ENCODE measurements at regions not wholly inside any gene's neighbourhood (a gene's known extent, or its start where the extent isn't known, plus 50 kb on each side); places are given as distances from the start of the nearest gene placed in this dataset.

DNA sequence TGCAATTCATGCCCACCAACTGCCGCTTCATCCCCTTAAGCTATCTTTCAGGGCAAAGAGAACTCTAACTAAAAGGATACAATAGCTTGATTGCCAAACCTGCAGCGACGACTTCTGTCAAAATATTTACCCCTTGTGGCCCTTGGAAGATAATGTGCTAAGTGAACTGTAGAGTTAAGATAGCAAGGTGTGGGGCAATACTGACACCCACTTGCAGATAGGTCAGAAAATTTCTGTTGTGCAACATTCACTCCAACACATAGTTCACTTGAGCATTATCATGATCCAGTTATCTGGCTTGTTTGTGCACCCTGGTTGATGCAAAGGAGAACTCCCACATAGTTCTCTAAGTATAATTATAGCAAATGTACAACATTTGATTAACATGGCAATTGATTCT lies 55.6 kb downstream of the RHOXF2B start:
- H3K27me3 Mint-ChIP-seq = peaks cover 20% of the 10 kb centered on the region
- H3K36me3 Mint-ChIP-seq = no peaks in the 10 kb centered on the region
- H3K4me3 Mint-ChIP-seq = no peak overlapping the region
- H3K27ac Mint-ChIP-seq = no peak overlapping the region
- H3K4me1 Mint-ChIP-seq = no peaks in the 10 kb centered on the region
- no peak for DNase-seq
- H3K9me3 Mint-ChIP-seq = no peaks in the 10 kb centered on the region

DNA sequence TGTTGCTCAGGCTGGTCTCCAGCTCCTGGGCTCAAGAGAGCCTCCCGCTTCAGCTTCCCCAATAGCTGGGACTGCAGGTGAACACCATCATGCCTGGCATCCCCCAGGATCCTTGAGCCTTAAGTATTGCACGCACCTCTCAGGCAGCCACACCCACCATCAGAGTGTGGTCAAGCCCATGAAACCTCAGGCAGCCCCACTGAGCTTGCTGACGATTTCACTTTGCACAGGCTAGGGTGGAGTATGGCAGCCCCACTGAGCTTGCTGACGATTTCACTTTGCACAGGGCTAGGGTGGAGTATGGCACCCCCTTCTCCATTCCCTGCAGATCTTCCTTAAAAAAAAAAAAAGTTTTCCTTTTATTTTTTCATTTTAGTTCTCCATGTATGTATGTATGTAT lies 57.2 kb downstream of the RHOXF2B start:
- Mint-ChIP-seq H3K27ac (no peak overlapping the region), H3K4me1 (peaks cover 7% of the 10 kb centered on the region), H3K4me3 (no peak overlapping the region), H3K27me3 (peaks cover 36% of the 10 kb centered on the region), H3K36me3 (no peaks in the 10 kb centered on the region), H3K9me3 (no peaks in the 10 kb centered on the region)
- no peak for DNase-seq

- Mint-ChIP-seq H3K27me3 (peaks cover 59% of the 10 kb centered on the region), H3K36me3 (no peaks in the 10 kb centered on the region), H3K4me1 (peaks cover 10% of the 10 kb centered on the region), H3K9me3 (no peaks in the 10 kb centered on the region), H3K4me3 (peak overlapping the region; percentile 74), H3K27ac (no peak overlapping the region)
- DNase-seq = no peak
Measured at GRCh38 chrX:120016068-120016441, 61.4 kb downstream of the RHOXF2B start.

- Mint-ChIP-seq H3K36me3 (no peaks in the 10 kb centered on the region), H3K27me3 (peaks cover 62% of the 10 kb centered on the region), H3K9me3 (no peaks in the 10 kb centered on the region), H3K27ac (peak overlapping the region; percentile 45), H3K4me3 (peak overlapping the region; percentile 74), H3K4me1 (peaks cover 10% of the 10 kb centered on the region)
- DNase-seq = no peak
Measured at GRCh38 chrX:120015145-120016067, 62.1 kb downstream of the RHOXF2B start.

- H3K27ac Mint-ChIP-seq = peak overlapping the region; percentile 45
- DNase-seq = no peak
- H3K36me3 Mint-ChIP-seq = no peaks in the 10 kb centered on the region
- H3K9me3 Mint-ChIP-seq = no peaks in the 10 kb centered on the region
- H3K27me3 Mint-ChIP-seq = peaks cover 55% of the 10 kb centered on the region
- H3K4me3 Mint-ChIP-seq = peak overlapping the region; percentile 74
- peaks cover 10% of the 10 kb centered on the region for H3K4me1 Mint-ChIP-seq
Measured at GRCh38 chrX:120014354-120015130, 62.9 kb downstream of the RHOXF2B start.

DNA sequence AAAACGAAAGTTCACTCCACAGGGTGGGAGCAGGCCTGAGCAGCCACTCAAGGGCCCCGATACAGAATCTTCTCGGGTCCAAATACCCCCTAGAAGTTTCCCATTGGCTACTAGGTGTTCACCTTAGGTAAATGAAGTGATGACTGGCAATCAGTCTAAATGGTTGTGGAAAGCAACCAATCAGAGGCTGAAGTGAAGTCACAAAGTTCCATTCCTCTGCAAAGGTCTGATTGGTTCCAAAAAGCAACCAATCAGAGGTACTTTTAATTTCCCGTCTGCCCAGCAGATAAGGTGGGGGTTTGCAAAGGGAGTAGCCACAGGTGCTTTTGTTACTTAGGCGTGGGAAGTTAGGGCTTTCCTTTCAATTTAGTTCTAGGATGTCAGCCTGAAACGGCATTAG lies 58.2 kb upstream of the NKAP start:
- DNase-seq = no peak
- Mint-ChIP-seq H3K27ac (no peak overlapping the region), H3K9me3 (no peaks in the 10 kb centered on the region), H3K36me3 (no peaks in the 10 kb centered on the region), H3K27me3 (peaks cover 59% of the 10 kb centered on the region), H3K4me3 (no peak overlapping the region), H3K4me1 (peaks cover 11% of the 10 kb centered on the region)

- H3K27ac Mint-ChIP-seq = no peak overlapping the region
- DNase-seq = no peak
- H3K9me3 Mint-ChIP-seq = no peaks in the 10 kb centered on the region
- peaks cover 11% of the 10 kb centered on the region for H3K4me1 Mint-ChIP-seq
- peaks cover 66% of the 10 kb centered on the region for H3K27me3 Mint-ChIP-seq
- H3K4me3 Mint-ChIP-seq = peak overlapping the region; percentile 5
- no peaks in the 10 kb centered on the region for H3K36me3 Mint-ChIP-seq
Measured at GRCh38 chrX:120000490-120001246, 57.1 kb upstream of the NKAP start.

DNA sequence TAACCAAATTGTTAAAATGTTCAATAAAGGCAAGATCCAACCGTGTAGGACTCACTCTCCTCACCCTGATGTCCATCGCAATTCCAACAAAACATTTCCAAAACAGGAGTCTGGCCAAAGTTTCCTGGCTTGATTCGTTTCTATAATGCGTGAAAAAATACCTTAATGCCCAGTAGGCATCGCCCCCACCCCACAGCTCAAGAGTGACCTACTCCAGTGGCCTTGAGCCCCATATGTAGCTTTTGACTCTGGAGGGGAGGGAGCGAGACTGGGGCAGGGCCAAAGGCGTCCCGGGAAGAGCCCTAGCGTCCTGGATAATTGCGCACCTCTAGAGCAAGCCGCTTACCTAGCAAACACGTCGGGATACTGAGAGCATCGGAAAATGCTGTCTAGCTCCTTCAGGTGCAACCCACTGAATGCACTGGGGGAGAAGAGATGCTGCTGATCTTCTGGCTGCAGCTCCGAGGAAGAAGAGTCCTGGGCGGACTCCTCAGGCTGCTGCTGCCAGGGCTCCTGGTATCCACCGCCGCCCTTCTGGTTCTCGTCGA lies 55.6 kb upstream of the NKAP start:
- no peak overlapping the region for H3K4me3 Mint-ChIP-seq
- H3K36me3 Mint-ChIP-seq = no peaks in the 10 kb centered on the region
- H3K9me3 Mint-ChIP-seq = no peaks in the 10 kb centered on the region
- no peak for DNase-seq
- H3K4me1 Mint-ChIP-seq = peaks cover 11% of the 10 kb centered on the region
- H3K27me3 Mint-ChIP-seq = peaks cover 81% of the 10 kb centered on the region
- H3K27ac Mint-ChIP-seq = no peak overlapping the region

GRCh38 chrX:119997570-119997969 lies 54.0 kb upstream of the NKAP start:
- H3K27ac Mint-ChIP-seq = no peak overlapping the region
- no peak for DNase-seq
- no peaks in the 10 kb centered on the region for H3K9me3 Mint-ChIP-seq
- H3K36me3 Mint-ChIP-seq = no peaks in the 10 kb centered on the region
- no peak overlapping the region for H3K4me3 Mint-ChIP-seq
- H3K4me1 Mint-ChIP-seq = peaks cover 11% of the 10 kb centered on the region
- peaks cover 94% of the 10 kb centered on the region for H3K27me3 Mint-ChIP-seq

DNA sequence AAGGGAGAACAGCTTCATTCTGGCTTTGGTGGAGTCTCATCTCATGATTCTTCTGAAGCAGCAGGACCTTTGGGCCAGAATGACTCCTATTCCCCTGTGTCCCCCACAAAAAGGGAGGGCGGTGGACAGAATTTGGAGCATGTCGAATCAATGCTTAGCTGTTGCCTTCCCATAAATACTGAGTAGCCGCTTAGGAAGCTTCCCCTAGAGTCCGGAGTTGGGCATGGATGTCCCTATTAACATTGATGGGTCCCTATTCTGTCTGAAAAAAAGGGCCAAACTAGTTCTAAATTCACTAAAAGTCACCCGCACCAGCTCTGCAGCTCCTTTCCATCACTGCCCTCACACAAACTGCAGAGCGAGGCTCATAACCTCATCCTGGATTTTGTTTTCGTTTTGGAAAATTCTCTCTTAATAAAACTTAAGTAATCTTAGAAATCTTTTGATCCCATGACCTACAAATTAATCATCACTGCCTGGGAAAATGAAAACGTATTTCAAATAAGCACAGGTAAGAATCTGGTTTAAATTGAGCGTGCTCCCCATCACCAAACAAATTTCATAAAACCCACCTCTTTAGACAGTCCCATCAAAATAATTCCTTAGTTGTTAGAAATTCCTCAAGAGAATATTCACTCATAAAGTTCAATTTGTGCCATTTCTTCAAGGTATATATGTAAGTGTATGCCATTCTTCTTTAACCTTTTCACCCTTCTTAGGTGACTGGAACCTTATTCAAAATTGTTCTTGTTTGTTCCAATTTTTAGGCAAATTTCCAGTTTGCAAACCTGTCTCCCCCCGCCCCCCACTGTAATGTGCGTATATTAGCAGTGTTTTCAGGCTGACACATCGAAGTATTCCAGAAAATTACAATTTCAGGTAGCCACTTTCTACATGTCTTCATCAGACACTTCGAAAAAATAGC lies 53.3 kb upstream of the NKAP start:
- Mint-ChIP-seq H3K27me3 (peaks cover 95% of the 10 kb centered on the region), H3K4me1 (peaks cover 11% of the 10 kb centered on the region), H3K4me3 (no peak overlapping the region), H3K27ac (no peak overlapping the region), H3K36me3 (no peaks in the 10 kb centered on the region), H3K9me3 (no peaks in the 10 kb centered on the region)
- DNase-seq = no peak

DNA sequence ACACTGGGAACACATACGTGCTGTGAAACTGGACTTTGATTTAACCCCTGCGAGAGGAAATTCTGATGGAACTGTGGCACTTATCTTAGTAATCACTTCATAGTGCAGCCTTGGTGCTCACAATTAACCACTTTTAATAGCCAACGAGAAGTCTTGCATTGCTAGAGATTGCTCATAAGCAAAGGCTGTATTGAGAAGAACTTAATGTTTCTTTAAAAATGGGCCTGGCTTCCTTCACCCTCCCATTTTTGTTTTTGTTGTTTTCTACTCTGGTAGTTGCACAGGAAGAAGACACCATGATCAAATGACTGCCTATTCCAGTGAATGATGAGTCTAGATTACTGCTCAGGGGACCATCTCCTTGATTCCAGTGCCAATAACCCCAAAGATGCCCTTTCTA lies 52.5 kb upstream of the NKAP start:
- peaks cover 10% of the 10 kb centered on the region for H3K4me1 Mint-ChIP-seq
- H3K27ac Mint-ChIP-seq = no peak overlapping the region
- no peak for DNase-seq
- H3K27me3 Mint-ChIP-seq = peaks cover 95% of the 10 kb centered on the region
- no peak overlapping the region for H3K4me3 Mint-ChIP-seq
- H3K36me3 Mint-ChIP-seq = no peaks in the 10 kb centered on the region
- no peaks in the 10 kb centered on the region for H3K9me3 Mint-ChIP-seq

All from activated naive CD8-positive, alpha-beta T cell treated with anti-CD3 and anti-CD28 coated beads for 36 hours (primary cell).